SH-SY5Y (cell line): ENCODE measurements at regions not wholly inside any gene's neighbourhood (a gene's known extent, or its start where the extent isn't known, plus 50 kb on each side); places are given as distances from the start of the nearest gene placed in this dataset.

Experiments
- GATA2 ChIP-seq: IDR thresholded peaks from 2 replicates; pipeline ENCODE4 v1.6.1; 2011; ENCODE audit warnings: mild to moderate bottlenecking, low read depth, low read length
- GATA3 ChIP-seq: IDR thresholded peaks from 2 replicates; pipeline ENCODE4 v1.6.1; 2011; ENCODE audit warnings: low read depth, mild to moderate bottlenecking, low read length, moderate library complexity

DNA sequence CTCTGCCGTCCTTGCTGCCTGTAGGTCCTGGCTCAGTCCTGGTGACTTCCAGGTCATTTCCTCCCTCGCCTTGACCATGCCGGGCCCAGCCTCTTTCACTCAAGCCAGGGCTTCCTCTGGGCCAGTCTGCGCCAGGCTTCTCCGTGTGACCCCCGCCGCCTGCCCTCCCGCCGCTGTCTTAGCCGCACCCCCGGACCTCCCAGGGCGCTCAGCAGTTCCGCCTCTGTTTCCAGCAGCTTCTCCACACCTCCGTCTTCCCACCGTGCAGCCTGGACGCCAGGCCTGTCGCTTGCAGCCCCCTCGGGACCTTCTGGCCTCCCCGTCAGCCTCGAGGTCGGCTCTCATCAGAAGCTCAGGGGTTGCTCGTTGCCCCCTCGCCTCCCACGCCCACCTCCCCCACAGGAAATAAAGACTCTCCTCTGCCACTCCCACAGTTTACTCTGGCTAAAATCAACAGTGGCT lies 123.0 kb upstream of the FZD8 start:
- no peak for TF ChIP-seq GATA3
- TF ChIP-seq GATA2, result no peak

DNA sequence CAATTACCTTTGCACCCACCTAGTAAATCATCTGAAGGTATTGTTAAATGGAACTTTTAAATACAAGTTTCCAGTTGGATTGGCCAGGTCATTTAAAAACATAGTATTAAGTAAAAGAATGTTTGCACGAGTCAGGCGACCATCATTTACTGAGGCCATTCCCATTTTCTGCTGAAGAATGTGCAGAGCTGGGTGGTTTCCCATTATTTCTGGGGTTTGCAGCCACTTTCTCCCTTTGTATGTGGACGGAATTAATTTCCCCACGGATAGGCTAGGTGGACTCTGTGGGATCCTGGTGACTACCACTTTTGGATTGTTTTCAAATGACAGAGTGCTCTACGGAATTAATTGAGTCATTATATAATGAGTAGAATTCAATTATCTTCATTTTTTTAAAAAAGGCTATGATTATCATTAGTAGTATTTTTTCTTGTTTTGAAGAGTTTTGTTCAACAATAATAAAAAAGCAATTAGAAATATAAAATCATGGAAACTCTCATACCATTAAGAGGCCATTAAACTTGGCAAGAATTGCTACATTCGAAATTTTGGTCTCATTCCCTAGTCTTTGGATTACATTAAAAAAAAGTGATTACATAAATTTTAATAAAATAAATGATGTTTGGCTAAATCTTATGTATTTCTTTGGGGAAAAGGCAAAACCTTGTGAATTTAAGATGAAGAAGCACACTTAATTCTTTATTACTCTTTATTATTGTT lies 120.4 kb upstream of the FZD8 start:
- TF ChIP-seq GATA2, result no peak
- TF ChIP-seq GATA3, result no peak

DNA sequence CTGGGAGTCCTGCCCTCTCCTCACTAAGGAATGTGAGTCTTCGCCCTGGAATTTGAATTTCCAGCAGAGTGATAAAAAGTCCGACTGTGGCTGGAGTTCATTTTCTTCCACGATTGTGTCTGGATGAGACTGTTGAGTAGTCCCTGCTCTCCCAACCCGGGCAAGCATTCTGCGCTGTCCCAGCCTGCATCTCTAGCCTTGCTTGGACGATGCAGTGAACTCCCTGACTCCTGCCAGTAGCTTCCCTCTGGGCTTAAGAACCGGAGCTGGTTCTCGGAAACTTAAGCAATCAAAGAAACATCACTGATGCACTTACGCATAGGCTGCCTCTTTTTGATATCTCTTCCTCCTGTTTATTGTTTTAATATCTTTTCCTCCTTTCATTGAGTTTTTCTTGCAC lies 116.0 kb upstream of the FZD8 start:
- TF ChIP-seq GATA3 (no peak), GATA2 (no peak)

DNA sequence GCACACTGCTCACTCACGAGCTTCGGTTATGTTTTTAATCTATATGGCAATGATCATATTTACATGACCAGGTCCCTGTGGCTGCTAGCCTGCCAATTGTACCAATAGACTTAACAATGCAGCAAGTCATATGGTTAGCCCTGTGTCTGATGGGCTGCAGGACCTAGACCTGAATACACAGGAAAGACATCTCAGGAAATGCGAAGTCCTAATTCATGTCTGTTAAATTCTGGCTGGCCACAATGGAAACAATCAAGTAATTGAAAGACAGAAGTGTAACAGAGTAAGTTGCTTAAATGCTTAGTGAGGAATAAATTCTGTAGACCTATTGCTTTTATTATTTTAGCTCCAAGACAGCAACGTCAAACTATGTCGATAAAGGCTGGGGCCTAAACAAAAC lies 112.4 kb upstream of the FZD8 start:
- no peak for TF ChIP-seq GATA3
- no peak for TF ChIP-seq GATA2

DNA sequence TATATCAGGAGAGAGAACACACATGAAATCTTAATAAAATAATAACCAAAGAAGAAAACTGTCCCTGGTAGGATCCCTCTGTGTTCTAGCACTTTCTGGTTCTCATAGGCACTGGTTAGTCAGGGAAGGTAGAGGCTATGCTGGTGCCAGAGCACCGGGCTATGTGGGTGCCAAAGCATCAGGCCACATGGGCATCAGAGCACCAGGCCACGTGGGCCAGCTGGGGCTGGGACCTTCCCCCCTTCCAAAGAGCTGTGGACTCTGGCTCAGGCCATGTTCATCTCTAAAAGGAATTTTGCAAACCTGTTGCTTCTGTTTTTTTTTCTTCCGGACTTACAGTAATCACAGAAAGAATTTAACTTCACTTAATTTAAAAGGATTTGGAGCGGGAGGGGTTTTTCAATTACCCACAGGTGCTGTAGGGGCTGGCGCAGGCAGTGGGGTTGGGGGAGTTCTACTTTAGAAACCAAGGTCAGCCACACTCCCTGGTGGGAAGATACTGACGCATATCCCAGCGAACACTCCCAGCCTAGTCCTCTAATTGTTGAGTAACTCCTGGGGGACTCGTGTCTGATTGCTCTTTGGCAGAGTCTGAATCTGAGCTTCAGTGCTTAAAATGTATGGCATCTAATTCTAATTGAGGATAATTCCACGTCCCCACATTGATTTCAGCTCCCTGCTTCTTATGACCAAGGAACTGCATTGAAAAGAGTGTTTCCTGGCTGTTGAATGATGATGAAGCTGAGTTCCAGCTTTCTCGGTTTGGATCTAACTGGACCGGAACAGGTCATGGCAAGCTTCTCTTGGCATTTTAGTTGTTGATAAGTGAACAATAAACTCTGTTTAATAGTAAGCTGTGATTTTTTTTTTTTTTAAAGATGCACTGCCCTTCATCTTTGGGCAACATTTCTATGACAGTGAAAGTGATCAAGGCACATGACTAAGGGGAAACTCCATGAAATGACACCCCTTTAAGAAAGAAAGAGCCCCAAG lies 110.7 kb upstream of the FZD8 start:
- no peak for TF ChIP-seq GATA2
- no peak for TF ChIP-seq GATA3

DNA sequence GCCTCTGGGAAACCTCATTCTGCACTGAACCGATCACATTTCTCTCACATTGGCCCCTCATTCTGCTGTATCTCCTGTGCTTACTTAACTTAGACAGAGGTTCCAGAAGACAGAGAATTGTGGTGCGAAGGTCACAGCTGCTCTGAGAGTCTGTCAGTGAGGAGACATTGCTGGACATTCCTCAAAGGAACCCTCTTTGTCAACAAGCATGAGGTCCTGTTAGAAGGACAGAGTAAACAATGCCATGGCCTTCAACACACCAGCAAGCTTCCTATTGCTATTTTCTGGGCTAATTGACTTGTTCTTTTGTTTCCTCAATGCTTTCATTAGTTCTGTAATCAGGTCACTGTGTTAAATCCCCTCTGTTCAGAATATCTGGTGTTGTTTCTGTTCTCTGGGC lies 109.3 kb upstream of the FZD8 start:
- TF ChIP-seq GATA3, result no peak
- TF ChIP-seq GATA2, result no peak

DNA sequence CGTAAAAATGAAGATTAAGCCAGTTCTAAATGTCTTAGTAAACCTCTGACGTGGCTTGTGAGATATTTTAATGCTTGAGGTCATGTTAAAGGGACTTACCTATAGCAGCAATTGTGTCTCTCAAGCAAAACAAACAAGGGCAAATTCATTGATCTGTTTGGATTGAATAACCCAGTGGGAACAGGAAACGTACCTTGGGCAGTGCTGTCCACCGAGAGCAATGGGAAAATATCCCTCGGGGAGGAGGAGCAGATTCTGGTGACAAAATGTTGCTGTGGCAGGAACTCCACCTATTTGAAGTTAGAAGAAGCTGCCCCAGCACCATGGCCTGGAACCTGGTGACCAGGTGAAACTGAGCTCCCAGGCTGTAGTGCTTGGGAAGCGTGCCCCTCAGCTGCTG lies 107.1 kb upstream of the FZD8 start:
- TF ChIP-seq GATA2, result no peak

DNA sequence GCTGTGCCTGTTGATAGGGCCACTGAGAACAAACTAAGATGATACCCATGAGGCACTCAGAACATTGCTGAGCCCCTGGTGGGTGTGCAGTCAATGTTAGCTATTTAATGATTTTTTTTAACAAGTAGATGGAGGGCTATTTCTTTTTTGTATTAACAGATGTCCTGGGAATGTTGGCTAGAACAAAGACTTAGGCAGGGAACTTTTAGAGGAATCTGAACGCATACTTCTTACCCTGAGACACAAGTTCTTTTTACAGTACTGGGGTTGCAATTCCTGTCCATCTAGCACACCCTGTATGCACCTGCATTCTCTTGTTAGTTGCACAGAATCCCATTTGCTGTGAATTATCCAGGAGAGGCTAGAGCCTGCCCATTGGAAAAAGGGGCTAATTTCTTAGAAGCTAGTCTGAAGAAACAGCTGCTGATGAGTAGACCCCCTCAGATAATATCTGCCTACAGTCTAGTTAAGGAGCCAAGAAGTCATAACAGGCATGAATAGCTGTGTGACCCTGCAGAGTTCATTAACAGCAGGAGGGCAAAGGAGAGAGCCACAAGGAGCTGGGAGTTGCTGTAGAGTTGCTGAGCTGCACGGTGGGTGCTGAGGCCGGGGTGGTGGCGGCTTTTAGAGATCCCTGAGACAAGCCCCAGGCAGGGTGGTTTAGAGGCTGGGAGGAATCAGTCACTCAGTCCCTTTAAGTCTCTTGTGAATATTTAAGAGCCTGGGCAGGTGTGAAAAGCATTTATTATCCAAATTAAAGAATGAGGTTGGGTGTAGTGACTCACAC lies 103.7 kb upstream of the FZD8 start:
- TF ChIP-seq GATA2, result no peak

DNA sequence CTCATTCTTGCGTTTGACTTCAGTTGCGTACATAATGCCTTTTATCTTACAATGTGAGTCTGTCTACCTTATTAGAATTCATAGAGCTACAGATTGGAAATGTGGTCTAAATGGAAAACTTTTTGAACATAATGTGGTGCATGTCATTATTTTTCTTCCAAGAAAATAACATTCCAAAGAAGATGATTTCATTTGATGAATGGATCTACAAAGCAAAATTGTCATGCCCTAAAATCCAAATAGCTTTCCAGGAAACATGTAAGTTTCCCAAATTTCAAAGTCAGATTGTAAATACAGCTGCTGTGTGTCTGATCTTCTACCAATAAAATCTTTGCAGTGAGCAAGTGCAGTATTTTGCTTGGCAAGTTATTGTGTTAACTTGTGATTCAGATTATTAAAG lies 101.8 kb upstream of the FZD8 start:
- no peak for TF ChIP-seq GATA3
- TF ChIP-seq GATA2, result no peak

DNA sequence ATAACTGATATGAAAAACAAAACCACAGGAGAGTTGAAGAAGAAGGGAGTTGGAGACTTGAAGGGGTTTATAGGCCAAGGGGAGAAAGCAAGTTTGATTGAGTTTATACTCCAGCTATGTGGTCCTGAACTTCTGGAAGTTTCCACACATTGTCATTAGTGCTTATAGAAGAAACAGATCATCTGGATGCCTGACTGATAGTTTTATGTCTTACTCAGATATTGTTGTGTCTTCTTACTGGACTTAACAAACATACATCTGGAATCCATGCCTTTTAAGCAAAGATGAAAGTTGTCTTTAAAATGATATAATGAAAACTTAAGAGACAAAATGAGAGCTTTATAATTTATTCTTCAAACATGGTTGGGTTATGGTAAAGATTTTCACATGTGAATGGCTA lies 101.3 kb upstream of the FZD8 start:
- no peak for TF ChIP-seq GATA3
- no peak for TF ChIP-seq GATA2

DNA sequence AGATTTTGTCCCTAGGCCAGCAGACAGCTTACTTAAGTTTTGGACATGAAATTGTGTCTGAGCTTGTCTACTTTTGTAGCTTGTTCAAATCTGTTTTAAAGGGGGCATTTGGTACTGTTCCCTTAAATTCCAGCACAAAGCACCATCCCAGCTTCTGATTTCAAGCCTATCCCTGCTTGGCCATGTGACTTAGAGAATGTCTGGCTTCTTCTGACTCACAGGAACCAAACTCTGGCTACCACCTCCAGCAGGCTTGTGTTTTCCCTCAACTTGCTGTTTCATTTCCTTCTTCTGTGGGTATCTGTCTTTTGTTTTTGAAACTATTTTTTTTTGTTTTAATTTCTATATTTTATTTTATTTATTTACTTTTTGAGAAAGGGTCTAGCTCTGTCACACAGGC lies 97.9 kb upstream of the FZD8 start:
- no peak for TF ChIP-seq GATA2
- no peak for TF ChIP-seq GATA3

DNA sequence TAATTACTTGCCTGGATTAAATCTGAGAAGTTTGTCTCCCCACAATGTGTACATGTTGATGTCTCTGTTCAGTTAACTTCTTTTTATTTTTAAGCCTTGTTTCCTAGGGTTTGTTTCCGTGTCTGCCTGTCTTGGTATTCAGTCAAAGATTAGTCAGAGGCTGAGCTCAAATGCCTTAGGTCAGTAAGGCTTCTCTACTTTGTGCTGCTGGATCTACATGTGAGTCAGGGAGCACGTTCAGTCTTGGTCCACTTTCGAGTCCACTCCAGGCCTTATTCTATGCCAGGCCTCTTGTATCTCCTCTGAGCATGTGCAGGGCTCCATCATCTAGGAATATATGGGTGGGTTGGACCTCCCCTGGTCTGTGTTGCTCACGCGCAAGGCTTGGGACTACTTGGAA lies 93.3 kb upstream of the FZD8 start:
- TF ChIP-seq GATA2, result no peak
- no peak for TF ChIP-seq GATA3

DNA sequence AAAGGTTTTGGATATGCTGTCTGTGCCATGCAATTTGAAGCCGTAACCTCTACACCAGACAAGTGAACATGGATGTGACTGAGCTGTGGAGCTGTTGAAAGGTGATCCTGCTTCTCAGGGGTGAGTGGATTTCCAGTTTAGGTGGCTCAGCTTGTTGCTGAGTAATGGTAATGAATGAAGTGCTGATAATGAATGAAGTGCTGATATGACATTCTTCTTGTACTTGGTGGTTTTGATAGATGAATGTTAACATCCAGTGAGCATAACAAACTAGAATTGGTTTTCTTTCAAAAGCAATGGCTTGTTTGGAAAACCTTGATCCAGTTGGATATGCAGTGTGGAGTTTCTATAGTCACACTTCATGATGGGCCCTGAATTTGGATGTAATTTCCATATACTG lies 89.7 kb upstream of the FZD8 start:
- TF ChIP-seq GATA2 (no peak), GATA3 (no peak)

DNA sequence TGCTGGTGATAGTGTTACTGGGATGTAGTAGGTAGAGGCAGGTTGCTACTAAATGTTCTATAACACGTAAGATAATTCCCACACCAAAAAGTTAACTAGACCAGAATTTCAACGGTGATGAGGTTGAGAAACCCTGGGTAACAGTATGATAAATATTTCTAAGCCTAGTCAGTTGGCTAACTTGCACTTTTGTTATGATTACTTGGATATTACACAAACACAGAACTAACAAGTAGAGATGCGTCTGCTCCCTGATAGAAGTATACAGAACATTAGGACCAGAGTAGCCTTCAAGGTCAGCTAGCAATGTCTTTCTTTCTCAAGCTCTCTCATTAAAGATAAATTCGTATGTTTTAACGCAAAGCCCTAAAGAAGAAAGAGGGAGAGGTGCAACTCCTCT lies 86.2 kb upstream of the FZD8 start:
- TF ChIP-seq GATA3 (no peak), GATA2 (no peak)

DNA sequence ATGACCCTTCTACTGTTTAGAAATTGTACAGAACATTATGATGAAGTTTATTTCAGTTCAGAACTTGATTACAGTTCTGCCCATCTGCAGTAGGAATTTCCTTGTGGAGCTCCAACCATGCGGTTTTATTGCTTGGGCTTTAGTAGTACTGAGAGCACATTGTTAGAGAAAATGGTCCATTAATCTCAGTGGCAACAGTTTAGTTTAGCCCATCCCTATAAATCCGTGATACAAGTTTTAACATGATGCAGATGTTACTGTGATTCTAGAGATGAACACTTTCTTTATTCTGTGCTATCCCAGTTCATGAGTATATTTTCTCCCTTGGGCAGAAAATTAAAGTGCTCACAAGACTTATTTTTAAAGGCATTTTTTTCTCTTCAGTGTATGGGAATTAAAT lies 84.8 kb upstream of the FZD8 start:
- TF ChIP-seq GATA2, result no peak
- TF ChIP-seq GATA3, result no peak
